Frontal cortex (tissue), 3 donors: ENCODE measurements at regions not wholly inside any gene's neighbourhood (a gene's known extent, or its start where the extent isn't known, plus 50 kb on each side); places are given as distances from the start of the nearest gene placed in this dataset.
"Not testable (repeated sequence)": the region's sequence is repeated elsewhere in the genome, so short reads cannot be mapped to it uniquely, and the experiment has no call there.

ENCODE experiments used
- DNase-seq, 2 donors: peaks; one replicate each; pipeline ENCODE4 v3.0.0; 2012; ENCODE audit warnings: low spot score in 2 of 2
- FAIRE-seq: peaks from 2 replicates; lab custom pipeline; 2012; peaks lifted over from hg19 to GRCh38; lab: Jason Lieb, UNC
- donor health status: control.
- donor health status: control.
- donor health status: control.

- no peak for DNase-seq
- no peak for FAIRE-seq
These were observed 133.6 kb upstream of the TUT7 start for GRCh38 chr9:86487838-86488233.

GRCh38 chr9:86486891-86487837 lies 133.0 kb upstream of the TUT7 start:
- peak; percentile 75 for FAIRE-seq
- peak; percentile 12 to 54 for DNase-seq

- FAIRE-seq (no peak), DNase-seq (no peak)
These were observed 131.1 kb upstream of the TUT7 start for GRCh38 chr9:86485359-86485758.

GRCh38 chr9:86483496-86483895 lies 129.3 kb upstream of the TUT7 start:
- FAIRE-seq (no peak), DNase-seq (no peak)

GRCh38 chr9:86481466-86481865 lies 127.3 kb upstream of the TUT7 start:
- no peak for FAIRE-seq

GRCh38 chr9:86475255-86475654 lies 121.0 kb upstream of the TUT7 start:
- not testable (repeated sequence) for FAIRE-seq, DNase-seq

More at GRCh38 chr9:86481466-86481865, 127.3 kb upstream of the TUT7 start:
- no peak for DNase-seq

- no peak for FAIRE-seq
- DNase-seq = no peak
These were observed 117.1 kb upstream of the TUT7 start for GRCh38 chr9:86471171-86471815.

GRCh38 chr9:86470326-86470725 lies 116.1 kb upstream of the TUT7 start:
- FAIRE-seq = no peak
- DNase-seq = no peak

- no peak for FAIRE-seq
- no peak for DNase-seq
These were observed 115.5 kb upstream of the TUT7 start for GRCh38 chr9:86469476-86470250.

- FAIRE-seq (no peak), DNase-seq (no peak)
These were observed 110.0 kb upstream of the TUT7 start for GRCh38 chr9:86464242-86464641.

- FAIRE-seq (no peak), DNase-seq (no peak)
These were observed 106.2 kb upstream of the TUT7 start for GRCh38 chr9:86460216-86461002.

GRCh38 chr9:86459599-86460155 lies 105.5 kb upstream of the TUT7 start:
- no peak for DNase-seq
- FAIRE-seq = no peak

- DNase-seq (no peak), FAIRE-seq (no peak)
These were observed 105.0 kb upstream of the TUT7 start for GRCh38 chr9:86459191-86459590.

- no peak for DNase-seq
- no peak for FAIRE-seq
These were observed 104.1 kb upstream of the TUT7 start for GRCh38 chr9:86458191-86458855.

- no peak for FAIRE-seq
These were observed 102.2 kb upstream of the TUT7 start for GRCh38 chr9:86456416-86456815.

GRCh38 chr9:86454701-86455615 lies 100.7 kb upstream of the TUT7 start:
- DNase-seq = no peak
- FAIRE-seq = no peak

More at GRCh38 chr9:86456416-86456815, 102.2 kb upstream of the TUT7 start:
- DNase-seq = no peak

GRCh38 chr9:86452201-86452828 lies 98.1 kb upstream of the TUT7 start:
- no peak for DNase-seq
- FAIRE-seq = no peak
